ENCODE measurements at regions not wholly inside any gene's neighbourhood (a gene's known extent, or its start where the extent isn't known, plus 50 kb on each side); places are given as distances from the start of the nearest gene placed in this dataset.

GRCh38 chr9:31601666-31602065, 782.8 kb upstream of the ACO1 start:
- no peak for DNase-seq
- Histone ChIP-seq H2BK5ac (ENCODE audit: insufficient read length, low read length) (no peak overlapping the region), H3K4ac (ENCODE audit: low read depth, low read length) (no peak overlapping the region), H4K5ac (ENCODE audit: insufficient read length, low read depth, low read length) (no peak overlapping the region), H3K9ac (ENCODE audit: extremely low read depth, insufficient read length, low read length) (no peak overlapping the region), H4K20me1 (ENCODE audit: control insufficient read depth, insufficient read depth, insufficient read length) (no peaks in the 10 kb centered on the region), H3K4me2 (ENCODE audit: insufficient read depth, insufficient read length, low read length) (no peak overlapping the region), H3K79me1 (ENCODE audit: insufficient read depth, low read depth, low read length, poor library complexity, severe bottlenecking) (no peaks in the 10 kb centered on the region), H2BK12ac (ENCODE audit: insufficient read length, low read depth, low read length) (no peak overlapping the region), H3K79me2 (ENCODE audit: insufficient read depth, low read length) (no peaks in the 10 kb centered on the region), H2AFZ (ENCODE audit: low read length) (no peak overlapping the region), H2BK120ac (ENCODE audit: low read depth, low read length, poor library complexity, severe bottlenecking) (no peak overlapping the region), H4K91ac (ENCODE audit: insufficient read length, low read depth, low read length) (no peak overlapping the region), H3K4me1 (ENCODE audit: insufficient read depth, low read length) (no peaks in the 10 kb centered on the region), H3K14ac (ENCODE audit: insufficient read depth, low read length) (no peak overlapping the region), H4K8ac (replicated peaks; ENCODE audit: insufficient read length, low read depth, low read length) (no peak overlapping the region), H3T11ph (ENCODE audit: low read length) (no peak overlapping the region), H3K18ac (ENCODE audit: insufficient read length, low read depth, low read length) (no peak overlapping the region), H3K27me3 (ENCODE audit: insufficient read depth, low read length) (no peaks in the 10 kb centered on the region), H2AK5ac (ENCODE audit: insufficient read length, low read length) (no peak overlapping the region), H3K56ac (ENCODE audit: insufficient read length, low read depth, low read length) (no peak overlapping the region), H3K23ac (ENCODE audit: insufficient read length, low read depth, low read length) (no peak overlapping the region), H3K27ac (ENCODE audit: insufficient read length, low read depth, low read length) (no peak overlapping the region), H3K23me2 (ENCODE audit: insufficient read length, low read depth, low read length, poor library complexity, severe bottlenecking) (no peaks in the 10 kb centered on the region), H3K9me3 (ENCODE audit: control insufficient read depth, low read depth, low read length) (no peaks in the 10 kb centered on the region), H2BK15ac (ENCODE audit: low read depth, low read length) (no peak overlapping the region), H2BK20ac (ENCODE audit: low read depth, low read length, poor library complexity, severe bottlenecking) (no peak overlapping the region)
- Mint-ChIP-seq H3K27me3 (ENCODE audit: low read depth) (no peaks in the 10 kb centered on the region), H3K9me3 (no peaks in the 10 kb centered on the region), H3K27ac (no peak overlapping the region), H3K36me3 (ENCODE audit: insufficient read depth in 1 of 3, low read depth in 3 of 3) (no peaks in the 10 kb centered on the region), H3K4me1 (peaks cover 4 to 9% of the 10 kb centered on the region in 2 experiments), H3K4me3 (no peak overlapping the region)
- no peak for TF ChIP-seq CTCF (conservative IDR thresholded peaks at IDR 0.05)

Measured in H9 (cell line).